ENCODE measurements at regions not wholly inside any gene's neighbourhood (a gene's known extent, or its start where the extent isn't known, plus 50 kb on each side); places are given as distances from the start of the nearest gene placed in this dataset.

DNA sequence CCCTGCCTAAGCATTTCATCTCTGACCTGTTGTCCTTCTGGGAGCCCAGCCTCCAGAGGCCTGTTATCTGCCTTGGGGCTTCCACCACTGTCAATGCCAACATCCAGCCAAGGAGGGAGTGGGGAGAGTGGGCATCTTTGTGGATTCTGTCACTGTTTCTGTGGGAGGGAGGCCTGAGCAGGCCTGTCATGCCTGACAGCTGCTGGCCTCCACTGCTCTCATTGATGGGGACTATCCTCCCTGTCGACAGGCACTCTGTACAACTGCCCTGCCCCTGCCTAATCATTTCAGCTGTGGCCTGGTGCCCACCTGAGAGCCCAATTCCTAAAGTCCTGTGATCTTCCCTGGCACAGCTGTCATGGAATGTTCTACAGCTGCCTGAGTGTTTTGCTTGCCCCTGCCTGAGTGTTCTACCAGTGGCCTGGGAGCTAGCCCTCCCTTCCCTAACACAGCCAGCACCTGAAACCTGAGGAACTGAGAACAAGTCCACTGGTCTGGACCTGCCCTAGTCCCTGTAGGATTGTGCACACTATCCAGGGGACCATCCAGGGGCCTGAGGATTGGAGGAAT, 145.3 kb downstream of the FAM83B start:
- no peaks in the 10 kb centered on the region for H3K27me3 ChIP-seq
- no peaks in the 10 kb centered on the region for H3K36me3 ChIP-seq
- H3K9me3 ChIP-seq (replicated peaks) = no peaks in the 10 kb centered on the region
- no peaks in the 10 kb centered on the region for H3K4me1 ChIP-seq
- no peak overlapping the region for H3K27ac ChIP-seq
- H3K4me3 ChIP-seq = no peak overlapping the region
- DNase-seq = no peak

DNA sequence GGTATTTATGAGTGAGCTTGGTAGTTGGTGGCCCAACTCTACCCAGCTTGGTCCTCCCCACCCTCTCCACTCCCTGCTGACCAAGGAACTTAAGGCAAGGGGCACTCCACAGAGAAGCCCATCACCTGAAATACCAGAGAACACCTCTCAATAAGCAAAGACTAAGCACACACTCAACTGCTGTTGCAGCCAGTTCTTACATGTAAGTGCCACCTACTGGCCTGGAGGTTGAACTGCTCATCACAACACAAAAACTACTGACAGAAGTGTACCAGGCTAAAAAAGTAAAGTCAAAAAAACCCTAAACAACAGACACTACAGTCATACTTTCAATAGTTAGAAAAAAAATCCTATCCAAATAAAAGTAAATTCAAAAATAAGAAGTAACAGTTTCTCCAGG, 146.2 kb downstream of the FAM83B start:
- H3K4me1 ChIP-seq = no peaks in the 10 kb centered on the region
- no peaks in the 10 kb centered on the region for H3K27me3 ChIP-seq
- peak; percentile 5 to 9 for DNase-seq
- no peaks in the 10 kb centered on the region for H3K9me3 ChIP-seq (replicated peaks)
- H3K36me3 ChIP-seq = no peaks in the 10 kb centered on the region
- no peak overlapping the region for H3K27ac ChIP-seq
- H3K4me3 ChIP-seq = no peak overlapping the region

DNA sequence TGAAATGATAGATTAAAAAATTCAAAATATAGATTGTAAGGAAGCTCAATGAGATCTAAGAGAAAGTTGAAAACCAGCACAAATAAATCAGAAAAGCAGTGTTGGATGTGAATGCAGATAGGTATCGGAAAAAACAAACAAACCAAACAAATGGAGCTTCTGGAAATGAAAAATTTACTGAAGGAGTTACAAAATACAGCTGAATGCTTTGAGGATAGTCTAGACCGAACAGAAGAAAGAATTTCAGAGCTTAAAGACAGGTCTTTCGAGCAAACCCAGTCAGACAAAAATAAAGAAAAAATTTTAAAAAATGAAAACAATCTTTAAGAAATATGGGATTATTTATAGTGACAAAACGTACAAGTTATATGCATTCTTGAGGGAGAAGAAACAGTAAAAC, 146.7 kb downstream of the FAM83B start:
- DNase-seq = no peak
- Histone ChIP-seq H3K4me3 (no peak overlapping the region), H3K27me3 (no peaks in the 10 kb centered on the region), H3K36me3 (no peaks in the 10 kb centered on the region), H3K9me3 (replicated peaks) (no peaks in the 10 kb centered on the region), H3K4me1 (no peaks in the 10 kb centered on the region), H3K27ac (no peak overlapping the region)

DNA sequence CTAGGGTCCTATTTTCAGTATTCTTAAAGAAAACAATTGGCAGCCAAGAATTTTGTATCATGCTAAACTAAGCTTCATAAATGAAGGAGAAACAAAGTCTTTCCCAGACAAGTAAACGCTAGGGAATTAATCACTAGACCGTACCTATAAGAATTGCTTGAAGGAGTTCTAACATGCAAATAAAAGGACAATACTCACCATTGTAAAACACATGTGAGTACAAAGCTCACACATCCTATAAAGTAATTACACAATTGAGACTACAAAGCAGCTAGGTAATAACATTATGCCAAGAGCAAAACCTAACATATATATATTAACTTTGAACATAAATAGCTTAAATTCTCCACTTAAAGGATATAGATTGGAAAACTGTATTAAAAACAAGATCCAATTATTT, 147.4 kb downstream of the FAM83B start:
- Histone ChIP-seq H3K4me1 (no peaks in the 10 kb centered on the region), H3K9me3 (replicated peaks) (no peaks in the 10 kb centered on the region), H3K27me3 (no peaks in the 10 kb centered on the region), H3K4me3 (no peak overlapping the region), H3K36me3 (no peaks in the 10 kb centered on the region), H3K27ac (no peak overlapping the region)
- DNase-seq = no peak

DNA sequence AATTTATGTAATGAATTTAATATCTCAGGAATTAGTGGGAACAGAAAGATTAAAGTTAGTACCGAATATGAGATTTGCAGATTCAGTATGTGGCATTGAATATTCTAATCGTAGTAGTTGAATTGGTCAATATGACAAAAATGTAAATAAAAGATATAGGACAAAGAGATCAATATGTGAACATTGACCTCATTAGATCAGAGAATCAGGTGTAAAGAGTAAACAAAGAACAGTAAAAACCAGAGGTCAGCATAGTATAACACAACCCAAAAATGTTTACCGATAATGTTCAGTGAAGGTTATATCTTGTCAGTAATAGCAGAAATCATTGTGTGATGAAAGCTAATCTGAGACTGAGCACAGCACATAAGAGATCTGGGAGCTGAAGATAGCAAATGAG, 152.0 kb downstream of the FAM83B start:
- Histone ChIP-seq H3K27me3 (no peaks in the 10 kb centered on the region), H3K9me3 (replicated peaks) (no peaks in the 10 kb centered on the region), H3K36me3 (no peaks in the 10 kb centered on the region), H3K4me1 (no peaks in the 10 kb centered on the region), H3K4me3 (no peak overlapping the region), H3K27ac (no peak overlapping the region)
- DNase-seq = no peak

DNA sequence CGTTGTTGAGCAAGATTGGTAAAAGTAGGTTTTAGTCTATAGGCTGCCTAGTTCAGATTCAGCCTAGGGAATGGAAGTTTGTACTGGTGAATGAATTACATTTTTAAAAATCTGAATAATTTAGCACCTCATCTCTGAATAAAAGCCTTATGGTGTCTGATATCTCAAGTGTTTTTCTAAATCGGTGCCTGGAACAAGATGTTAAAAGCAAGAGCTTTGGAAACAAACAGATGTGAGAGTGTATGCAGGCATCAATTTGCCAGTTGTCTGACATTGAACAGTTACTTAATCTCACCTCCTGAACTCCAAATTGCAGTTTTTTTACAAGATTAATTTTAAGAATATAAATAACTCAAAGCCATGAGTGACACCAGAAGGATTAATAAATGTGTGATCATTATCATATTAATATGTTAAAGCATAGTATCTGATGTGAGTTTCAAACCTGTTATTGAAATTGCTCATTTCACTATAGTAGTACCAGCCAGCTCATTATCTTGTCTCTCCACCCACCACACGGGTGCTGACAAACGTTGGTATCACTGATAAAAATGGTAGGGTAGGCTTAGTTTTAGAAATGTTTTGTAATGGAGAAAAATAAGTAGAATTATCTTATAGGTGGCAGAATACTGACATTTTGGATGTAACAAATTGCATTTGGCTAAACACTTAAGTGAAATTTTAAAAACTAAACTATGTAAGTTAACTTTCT, 157.3 kb downstream of the FAM83B start:
- H3K4me1 ChIP-seq = no peaks in the 10 kb centered on the region
- DNase-seq = no peak

DNA sequence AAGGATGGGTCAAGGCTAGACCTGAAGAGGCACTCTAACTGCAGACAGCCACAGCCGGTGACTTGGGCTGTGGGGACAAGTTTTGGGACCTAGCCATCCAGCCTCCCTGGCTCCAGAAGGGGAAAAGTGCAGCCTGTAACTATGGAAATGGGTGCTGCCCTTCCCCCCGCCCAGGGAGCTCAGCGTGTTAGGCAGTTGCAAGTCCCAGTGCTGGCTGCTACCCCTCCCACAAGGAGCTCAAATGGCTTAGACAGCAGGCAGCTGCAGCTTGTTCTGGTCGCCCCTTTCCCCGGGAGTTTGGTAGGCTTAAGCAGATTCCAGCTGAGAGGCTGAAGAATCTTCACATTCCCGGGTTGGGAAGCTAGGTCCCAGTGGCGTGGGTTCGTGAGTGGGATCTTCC, 162.6 kb downstream of the FAM83B start:
- Histone ChIP-seq H3K4me1 (no peaks in the 10 kb centered on the region), H3K36me3 (no peaks in the 10 kb centered on the region), H3K9me3 (replicated peaks) (no peaks in the 10 kb centered on the region), H3K27ac (no peak overlapping the region), H3K4me3 (no peak overlapping the region), H3K27me3 (no peaks in the 10 kb centered on the region)
- DNase-seq = peak in 1 of 2 experiments; percentile 6

More for the DNA sequence above, 157.3 kb downstream of the FAM83B start:
- Histone ChIP-seq H3K27me3 (no peaks in the 10 kb centered on the region), H3K27ac (no peak overlapping the region), H3K9me3 (replicated peaks) (no peaks in the 10 kb centered on the region), H3K4me3 (no peak overlapping the region), H3K36me3 (no peaks in the 10 kb centered on the region)

DNA sequence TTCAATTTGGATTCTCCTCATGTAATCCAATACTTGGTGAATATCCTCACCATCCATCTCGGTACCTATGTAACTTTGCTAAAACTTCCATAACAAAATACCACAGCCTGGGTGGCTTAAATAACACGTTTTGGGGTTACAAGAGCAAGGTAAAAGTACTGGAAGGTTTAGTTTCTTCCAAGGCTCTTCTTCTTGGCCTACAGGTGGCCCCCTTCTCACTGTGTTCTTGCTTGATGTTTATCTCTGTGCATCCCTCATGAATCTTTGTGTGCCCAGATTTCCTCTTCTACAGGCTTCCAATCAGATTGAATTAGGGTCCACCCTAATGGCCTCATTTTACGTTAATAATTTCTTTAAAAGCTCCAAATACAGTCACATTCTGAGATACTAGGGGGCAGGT, 163.3 kb upstream of the HCRTR2 start:
- no peaks in the 10 kb centered on the region for H3K9me3 ChIP-seq (replicated peaks)
- no peaks in the 10 kb centered on the region for H3K4me1 ChIP-seq
- no peak overlapping the region for H3K27ac ChIP-seq
- no peak for DNase-seq
- H3K4me3 ChIP-seq = no peak overlapping the region
- no peaks in the 10 kb centered on the region for H3K27me3 ChIP-seq
- no peaks in the 10 kb centered on the region for H3K36me3 ChIP-seq

DNA sequence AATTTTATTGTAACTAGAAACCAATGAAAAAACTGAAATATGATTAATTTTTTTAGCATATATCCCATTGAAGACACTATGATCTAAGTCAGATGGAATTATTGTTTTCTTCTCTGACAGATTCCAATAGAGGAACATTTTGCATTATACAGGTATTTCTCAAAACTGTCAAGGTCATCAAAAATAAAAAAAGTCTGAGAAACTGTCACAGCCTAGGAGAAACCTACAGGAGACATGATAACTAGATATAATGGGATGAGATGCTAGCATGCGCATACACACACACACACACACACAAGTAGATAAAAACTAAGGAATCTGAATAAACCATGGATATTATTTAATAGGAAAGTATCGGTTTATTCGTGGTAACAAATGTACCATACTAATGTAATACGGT, 161.9 kb upstream of the HCRTR2 start:
- Histone ChIP-seq H3K9me3 (replicated peaks) (no peaks in the 10 kb centered on the region), H3K36me3 (no peaks in the 10 kb centered on the region), H3K27me3 (no peaks in the 10 kb centered on the region), H3K27ac (no peak overlapping the region), H3K4me1 (no peaks in the 10 kb centered on the region), H3K4me3 (no peak overlapping the region)
- DNase-seq = no peak

DNA sequence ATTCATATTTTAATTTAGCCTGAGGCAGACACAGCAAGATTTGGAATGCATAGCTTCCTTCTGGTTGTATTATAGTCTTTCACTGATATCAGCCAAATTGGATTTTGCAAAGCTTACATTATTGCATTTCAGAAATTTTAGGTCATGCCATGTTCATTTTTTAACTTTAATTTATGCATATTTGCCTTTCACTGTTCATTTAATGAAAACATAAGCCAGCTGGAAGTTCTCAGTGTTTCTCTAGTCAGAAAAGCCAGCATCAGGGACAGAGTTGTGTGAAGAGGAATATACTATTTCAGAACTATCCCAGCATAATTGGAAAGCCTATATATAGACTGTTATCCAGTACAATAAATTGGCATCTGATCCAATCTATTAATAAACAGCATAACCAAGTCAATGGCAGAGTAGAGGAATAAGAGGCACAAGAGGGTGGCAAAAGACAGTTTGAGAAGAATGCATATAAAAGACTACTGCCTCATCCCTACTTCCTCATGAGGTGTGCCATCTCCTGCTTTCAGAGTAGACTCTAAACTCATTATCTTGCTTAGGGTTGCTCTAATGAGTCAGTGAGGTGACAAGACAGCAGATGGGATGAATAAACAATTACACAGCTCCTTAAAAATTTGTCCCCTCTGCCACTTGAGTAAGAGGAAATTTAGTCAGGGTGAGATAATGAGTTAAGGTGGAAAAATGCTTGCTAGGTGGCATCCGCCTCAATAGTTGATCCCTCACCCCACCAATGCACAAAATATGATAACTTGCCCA, 159.8 kb upstream of the HCRTR2 start:
- Histone ChIP-seq H3K36me3 (no peaks in the 10 kb centered on the region), H3K9me3 (replicated peaks) (no peaks in the 10 kb centered on the region), H3K27me3 (no peaks in the 10 kb centered on the region), H3K4me1 (no peaks in the 10 kb centered on the region), H3K4me3 (no peak overlapping the region), H3K27ac (no peak overlapping the region)
- no peak for DNase-seq

DNA sequence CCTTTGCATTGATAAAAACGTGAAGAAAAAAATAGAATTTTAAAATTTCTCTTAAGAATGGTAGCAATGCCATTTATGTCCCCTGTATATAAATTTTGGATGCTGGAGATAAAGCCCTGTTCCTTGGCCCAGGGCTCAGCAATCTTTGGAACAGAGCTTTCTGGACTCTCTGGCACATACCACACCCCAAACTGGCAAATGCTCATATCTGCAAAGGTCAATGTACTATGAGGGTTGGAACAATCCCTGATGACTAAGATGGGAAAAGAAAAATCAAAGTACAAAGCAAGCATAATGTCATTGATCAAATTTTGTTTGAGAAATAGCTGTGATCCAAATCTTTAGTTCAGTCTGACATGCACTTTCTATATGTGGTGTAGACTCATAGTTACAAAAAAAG, 158.1 kb upstream of the HCRTR2 start:
- Histone ChIP-seq H3K36me3 (no peaks in the 10 kb centered on the region), H3K4me3 (no peak overlapping the region), H3K27ac (no peak overlapping the region), H3K4me1 (no peaks in the 10 kb centered on the region), H3K9me3 (replicated peaks) (no peaks in the 10 kb centered on the region), H3K27me3 (no peaks in the 10 kb centered on the region)
- DNase-seq = no peak

DNA sequence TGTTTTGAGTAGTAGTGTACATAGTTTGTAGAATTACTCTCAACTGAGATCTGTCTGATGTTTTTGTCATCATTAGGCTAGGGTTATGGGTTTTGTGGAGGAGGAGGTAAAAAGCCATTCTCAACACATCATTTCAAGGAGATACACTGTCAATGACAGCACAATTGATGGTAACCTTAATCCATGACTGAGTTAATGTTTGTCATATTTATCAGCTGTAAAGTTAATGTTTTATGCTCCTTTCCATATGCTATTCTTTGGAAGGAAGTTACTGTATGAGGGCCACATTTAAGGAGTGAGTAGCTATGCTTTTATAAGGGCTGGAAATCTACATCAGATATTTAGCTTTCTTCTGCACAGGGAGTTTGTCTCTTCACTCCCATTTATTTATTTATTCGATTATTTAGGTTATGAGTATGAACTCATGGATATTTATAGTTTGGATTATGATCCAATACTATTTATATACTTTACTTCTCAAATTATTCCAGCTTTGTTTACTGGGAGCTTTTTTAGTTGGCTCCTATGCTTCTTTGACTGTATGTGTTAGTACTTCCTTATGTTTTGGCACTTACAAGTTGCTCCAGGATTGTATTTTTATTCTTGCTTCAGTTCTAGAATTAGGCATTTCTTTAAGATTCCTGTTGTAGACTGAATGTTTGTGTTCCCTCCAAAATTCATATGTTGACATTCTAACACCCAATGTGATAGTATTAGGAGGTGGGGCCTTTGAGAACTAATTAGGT, 156.6 kb upstream of the HCRTR2 start:
- no peaks in the 10 kb centered on the region for H3K4me1 ChIP-seq
- H3K4me3 ChIP-seq = no peak overlapping the region
- H3K27ac ChIP-seq = no peak overlapping the region
- no peaks in the 10 kb centered on the region for H3K27me3 ChIP-seq
- no peaks in the 10 kb centered on the region for H3K9me3 ChIP-seq (replicated peaks)
- DNase-seq = no peak
- H3K36me3 ChIP-seq = no peaks in the 10 kb centered on the region

DNA sequence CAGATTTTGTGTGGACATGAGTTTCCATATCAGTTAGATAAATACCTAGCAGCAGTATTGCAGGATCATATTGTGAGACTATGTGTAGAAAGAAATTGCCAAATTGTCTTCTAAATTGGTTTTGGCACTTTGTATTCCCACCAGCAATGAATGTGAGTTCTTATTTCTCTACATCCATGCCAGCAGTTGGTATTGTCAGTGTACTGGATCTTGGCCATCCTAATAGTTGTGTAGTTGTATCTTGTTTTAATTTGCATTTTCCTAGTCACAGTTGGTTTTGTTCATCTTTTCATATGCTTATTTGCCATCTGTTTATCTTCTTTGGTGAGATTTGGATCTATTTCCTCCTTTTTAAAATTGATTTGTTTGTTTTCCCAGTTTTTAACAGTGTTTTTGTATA, 154.7 kb upstream of the HCRTR2 start:
- Histone ChIP-seq H3K9me3 (replicated peaks) (no peaks in the 10 kb centered on the region), H3K4me3 (no peak overlapping the region), H3K27ac (no peak overlapping the region), H3K4me1 (no peaks in the 10 kb centered on the region), H3K36me3 (no peaks in the 10 kb centered on the region), H3K27me3 (no peaks in the 10 kb centered on the region)
- DNase-seq = no peak

DNA sequence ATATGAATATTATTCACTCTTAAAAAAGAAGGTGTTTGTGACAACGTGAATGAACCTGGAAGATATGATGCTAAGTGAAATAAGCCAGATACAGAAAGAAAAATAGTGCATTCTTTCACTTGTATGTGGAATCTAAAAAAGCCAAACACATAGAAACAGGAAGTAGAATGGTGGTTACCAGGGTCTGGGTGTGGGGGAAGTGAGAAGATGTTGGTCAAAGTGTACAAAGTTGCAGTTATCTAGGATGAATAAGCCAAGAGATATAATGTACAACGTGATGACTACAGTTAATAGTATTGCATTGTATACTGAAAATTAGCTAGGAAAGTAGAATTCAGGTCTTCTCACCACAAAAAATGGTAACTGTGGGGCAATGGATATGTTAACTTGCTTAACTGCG, 151.1 kb upstream of the HCRTR2 start:
- H3K36me3 ChIP-seq = no peaks in the 10 kb centered on the region
- H3K4me1 ChIP-seq = no peaks in the 10 kb centered on the region
- no peak for DNase-seq
- no peak overlapping the region for H3K4me3 ChIP-seq
- H3K27me3 ChIP-seq = no peaks in the 10 kb centered on the region
- H3K9me3 ChIP-seq (replicated peaks) = no peaks in the 10 kb centered on the region
- H3K27ac ChIP-seq = no peak overlapping the region

DNA sequence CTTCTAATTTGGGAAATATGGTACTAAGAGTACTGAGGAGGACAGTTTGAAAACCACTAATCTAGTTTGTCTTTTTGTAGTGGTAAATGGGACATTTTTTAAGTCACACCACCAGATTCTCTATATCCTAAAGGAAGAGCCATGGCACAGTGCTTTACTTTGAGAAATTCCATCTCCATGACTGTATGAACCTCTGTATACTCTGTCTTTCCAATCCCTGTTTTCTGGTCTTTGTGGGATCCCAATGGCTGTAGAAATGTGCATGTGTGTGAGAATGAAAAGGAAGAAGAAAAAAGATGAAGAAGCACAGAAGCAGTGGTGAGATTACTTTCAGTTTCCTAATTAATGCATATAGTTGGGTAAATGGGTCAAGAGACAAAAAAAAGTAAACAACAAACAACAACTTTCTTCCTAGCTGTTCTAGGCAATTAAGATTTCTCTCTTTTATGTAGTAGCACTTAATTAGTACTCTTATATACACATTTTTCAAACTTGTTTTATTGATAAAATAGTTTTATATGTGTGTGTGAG, 141.2 kb upstream of the HCRTR2 start:
- no peak for DNase-seq
- Histone ChIP-seq H3K36me3 (no peaks in the 10 kb centered on the region), H3K9me3 (replicated peaks) (no peaks in the 10 kb centered on the region), H3K4me3 (no peak overlapping the region), H3K27me3 (no peaks in the 10 kb centered on the region), H3K27ac (no peak overlapping the region), H3K4me1 (no peaks in the 10 kb centered on the region)
